ENCODE measurements at regions not wholly inside any gene's neighbourhood (a gene's known extent, or its start where the extent isn't known, plus 50 kb on each side); places are given as distances from the start of the nearest gene placed in this dataset.

DNA sequence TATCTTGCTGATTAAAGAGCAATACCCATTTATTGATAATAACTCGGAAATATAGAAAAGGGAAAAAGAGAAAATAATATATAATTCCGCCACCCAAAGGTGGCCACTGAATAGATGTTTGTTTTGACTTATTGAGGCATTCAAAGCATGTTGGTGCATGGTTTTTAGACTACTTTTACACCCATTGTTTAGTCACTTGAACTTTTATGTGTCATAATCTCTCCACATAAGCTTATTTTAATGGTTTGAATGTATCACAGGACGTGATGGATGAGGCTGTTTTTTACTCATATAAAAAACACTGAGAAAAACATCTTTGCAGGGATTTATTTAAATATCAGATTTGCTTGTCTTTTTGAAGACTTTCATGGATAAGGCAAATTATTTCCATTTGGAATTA is 120.4 kb downstream of the ACKR3 start:
- no peak for DNase-seq (ENCODE audit: low read depth in 2 of 2)

GRCh38 chr2:236690726-236691125 is 121.1 kb downstream of the ACKR3 start:
- DNase-seq (ENCODE audit: low read depth in 2 of 2), result no peak

- DNase-seq (ENCODE audit: low read depth in 2 of 2), result no peak
These were observed 122.2 kb downstream of the ACKR3 start for GRCh38 chr2:236691799-236692167.

DNA sequence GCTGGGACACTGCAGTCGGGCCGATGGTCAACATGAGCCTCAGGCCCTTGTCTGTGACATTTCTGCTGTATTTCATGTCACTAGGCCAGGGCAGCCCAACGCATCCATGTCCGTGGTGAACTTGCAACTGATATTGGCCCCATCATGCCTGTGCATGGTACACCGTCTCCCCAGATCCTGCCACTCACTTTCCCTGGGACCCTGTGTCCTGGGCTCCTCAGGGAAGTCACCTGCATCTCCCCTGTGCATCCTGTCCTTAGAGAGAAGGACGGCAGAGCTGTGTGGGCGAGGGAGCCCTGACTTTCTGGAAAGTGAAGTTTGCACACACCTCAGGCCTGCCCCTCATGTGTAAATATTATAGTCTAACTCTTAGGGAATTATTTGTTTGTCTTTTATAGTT is 123.3 kb downstream of the ACKR3 start:
- DNase-seq (ENCODE audit: low read depth in 2 of 2), result no peak

GRCh38 chr2:236693531-236693930 is 123.9 kb downstream of the ACKR3 start:
- no peak for DNase-seq (ENCODE audit: low read depth in 2 of 2)

DNA sequence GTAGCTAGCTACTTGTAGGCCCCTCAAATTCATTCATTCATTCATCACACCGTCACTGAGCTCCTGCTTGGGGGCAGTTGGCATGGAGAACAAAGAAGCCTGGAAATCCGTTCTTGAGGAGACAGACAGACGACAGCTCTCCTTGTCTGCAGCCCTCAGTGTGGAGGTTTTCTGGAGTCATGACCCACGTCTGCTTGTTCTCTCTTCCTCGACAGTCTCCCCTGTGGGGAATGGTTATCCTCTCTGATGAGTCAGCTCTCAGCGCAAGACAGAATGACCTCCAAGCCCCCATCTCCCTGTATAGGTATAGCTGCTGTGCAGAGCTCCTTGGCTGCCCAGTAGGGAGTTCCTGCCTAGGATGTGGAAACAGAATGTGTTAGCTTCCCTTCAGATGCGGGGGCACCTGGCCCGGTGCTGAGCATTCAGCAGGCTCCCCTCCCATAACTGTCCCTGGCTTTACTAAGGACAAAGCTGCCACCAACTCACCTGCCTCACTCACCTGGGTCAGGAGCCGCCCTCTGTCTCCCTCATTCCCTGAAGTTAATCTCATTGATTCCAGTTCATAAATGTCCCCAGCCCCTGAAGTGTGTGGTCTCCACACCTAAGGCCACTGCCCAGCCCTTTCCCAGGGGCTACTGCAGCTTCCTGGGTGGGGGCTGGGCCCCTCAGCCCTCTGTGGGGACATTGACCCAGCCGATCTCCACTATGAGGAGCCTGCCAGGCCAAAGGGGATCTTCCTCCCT is 124.7 kb downstream of the ACKR3 start:
- no peak for DNase-seq (ENCODE audit: low read depth in 2 of 2)

GRCh38 chr2:236696834-236697233 is 127.2 kb downstream of the ACKR3 start:
- no peak for DNase-seq (ENCODE audit: low read depth in 2 of 2)

- DNase-seq (ENCODE audit: low read depth in 2 of 2), result no peak
These were observed 128.5 kb downstream of the ACKR3 start for GRCh38 chr2:236698016-236698627.

GRCh38 chr2:236700703-236701102 is 131.1 kb downstream of the ACKR3 start:
- DNase-seq (ENCODE audit: low read depth in 2 of 2), result no peak

- no peak for DNase-seq (ENCODE audit: low read depth in 2 of 2)
These were observed 133.2 kb downstream of the ACKR3 start for GRCh38 chr2:236702657-236703372.

GRCh38 chr2:236703373-236703709 is 133.7 kb downstream of the ACKR3 start:
- no peak for DNase-seq (ENCODE audit: low read depth in 2 of 2)

- DNase-seq (ENCODE audit: low read depth in 2 of 2), result no peak
These were observed 134.3 kb downstream of the ACKR3 start for GRCh38 chr2:236703906-236704305.

GRCh38 chr2:236704887-236705286 is 135.3 kb downstream of the ACKR3 start:
- DNase-seq (ENCODE audit: low read depth in 2 of 2), result no peak

DNA sequence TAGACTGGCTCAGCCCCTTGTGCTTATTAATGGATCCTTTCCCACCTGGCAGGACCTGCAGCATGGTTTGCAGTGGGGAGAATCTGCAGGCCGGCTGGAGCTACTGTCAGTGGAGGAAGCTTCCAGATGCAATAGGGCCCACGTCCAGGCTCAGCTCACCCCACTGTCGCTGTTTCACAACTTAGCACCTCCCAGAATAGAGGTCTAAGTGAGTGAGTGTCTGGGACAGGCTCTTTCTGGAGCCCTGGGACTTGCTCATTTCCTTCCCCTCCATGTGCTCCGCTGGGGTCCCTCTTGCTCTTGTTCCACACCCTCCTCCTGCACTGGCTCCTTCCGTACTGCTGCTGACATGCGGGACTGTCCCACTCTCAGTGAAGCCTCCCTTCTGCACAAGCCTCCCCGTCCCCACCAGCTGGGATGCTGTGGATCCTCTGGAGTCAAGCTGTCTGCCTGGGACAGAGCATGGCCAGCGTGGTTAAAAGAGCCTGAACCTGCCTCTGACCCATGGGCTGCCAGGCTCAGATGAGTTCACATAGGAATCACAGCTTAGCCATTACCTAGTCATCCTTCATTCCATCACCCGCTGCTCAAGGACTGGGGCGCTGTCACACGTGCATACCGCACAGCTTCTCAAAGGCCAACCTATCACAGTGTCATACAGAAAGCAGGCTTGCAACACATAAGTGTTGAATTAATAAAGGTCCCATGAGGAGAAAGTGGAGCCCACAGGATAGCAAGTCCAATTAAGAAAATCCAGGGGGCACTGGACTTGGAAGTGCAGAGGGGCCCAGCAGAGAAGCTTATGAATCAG is 135.9 kb downstream of the ACKR3 start:
- no peak for DNase-seq (ENCODE audit: low read depth in 2 of 2)

GRCh38 chr2:236706288-236706687 is 136.7 kb downstream of the ACKR3 start:
- DNase-seq (ENCODE audit: low read depth in 2 of 2), result no peak

GRCh38 chr2:236706803-236707202 is 137.2 kb downstream of the ACKR3 start:
- no peak for DNase-seq (ENCODE audit: low read depth in 2 of 2)

- no peak for DNase-seq (ENCODE audit: low read depth in 2 of 2)
These were observed 141.8 kb downstream of the ACKR3 start for GRCh38 chr2:236711440-236711839.

DNA sequence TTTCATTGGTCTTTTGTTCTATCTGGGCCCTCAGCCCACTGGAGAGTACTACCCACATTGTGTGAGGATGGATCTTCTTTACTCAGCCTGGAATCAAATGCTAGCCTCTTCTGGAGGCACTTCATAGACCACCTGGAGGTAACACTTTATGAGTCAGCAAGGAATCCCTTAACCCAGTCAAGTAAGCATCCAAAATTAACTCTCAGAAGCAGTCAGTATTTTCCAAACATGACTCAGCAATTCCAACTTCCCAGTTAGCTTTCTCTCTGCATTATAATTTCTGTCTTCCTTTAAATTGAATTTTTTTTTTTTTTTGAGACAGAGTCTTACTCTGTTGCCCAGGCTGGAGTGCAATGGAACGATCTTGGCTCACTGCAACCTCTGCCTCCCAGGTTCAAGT is 142.7 kb downstream of the ACKR3 start:
- DNase-seq (ENCODE audit: low read depth in 2 of 2), result peak; percentile 42 to 50

DNA sequence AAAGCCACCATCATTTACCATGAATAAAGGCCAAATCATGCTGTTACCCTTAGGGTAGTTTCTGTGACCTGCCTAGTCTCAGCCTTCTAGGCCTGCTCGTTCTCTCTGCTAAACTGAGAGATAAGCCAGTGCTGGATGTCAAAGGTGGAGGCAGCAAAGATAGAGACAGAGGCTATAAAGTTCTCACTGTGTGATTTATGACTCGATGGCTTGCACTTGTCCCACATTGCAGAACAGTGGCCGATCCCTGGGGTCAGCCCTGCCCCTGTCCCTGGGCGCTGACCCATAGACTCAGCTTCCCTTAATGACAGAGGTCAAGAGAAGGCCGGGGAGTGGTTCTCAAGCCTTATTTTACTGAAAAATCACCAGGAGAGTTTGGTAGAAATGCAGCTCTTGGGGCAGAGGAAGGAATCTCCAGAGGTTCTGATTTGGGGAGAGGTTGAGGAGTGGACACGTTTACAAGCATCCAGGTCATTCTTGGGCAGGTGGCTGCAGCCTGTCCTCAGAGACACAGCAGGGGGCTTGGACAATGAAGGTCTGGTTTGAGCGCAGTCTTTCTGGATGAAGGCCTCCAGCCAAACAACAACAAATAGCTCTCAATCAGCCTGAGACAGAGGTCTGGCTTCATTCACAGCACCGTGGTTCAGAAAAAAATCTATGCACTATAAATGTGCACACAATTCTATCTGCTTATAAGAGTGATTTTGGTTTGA is 143.5 kb downstream of the ACKR3 start:
- no peak for DNase-seq (ENCODE audit: low read depth in 2 of 2)

DNA sequence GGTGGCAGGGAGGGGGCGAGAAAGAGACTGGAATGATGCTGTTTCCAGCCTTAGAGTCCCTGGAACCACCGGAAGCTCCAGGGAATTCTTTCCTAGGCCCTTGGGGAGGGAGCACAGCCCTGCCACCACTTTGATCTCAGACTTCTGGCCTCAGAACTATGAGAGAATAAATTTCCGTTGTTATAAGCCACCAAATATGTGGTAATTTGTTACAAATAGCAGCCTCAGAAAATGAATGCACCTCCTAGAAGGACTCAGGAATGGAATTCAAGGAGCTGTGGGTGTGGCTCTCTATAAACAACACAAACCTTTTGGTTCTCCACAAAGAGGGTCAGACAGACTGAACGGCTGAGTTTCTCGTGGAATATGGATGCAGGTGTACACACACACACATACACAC is 144.5 kb downstream of the ACKR3 start:
- no peak for DNase-seq (ENCODE audit: low read depth in 2 of 2)

GRCh38 chr2:236715077-236715476 is 145.5 kb downstream of the ACKR3 start:
- no peak for DNase-seq (ENCODE audit: low read depth in 2 of 2)

DNA sequence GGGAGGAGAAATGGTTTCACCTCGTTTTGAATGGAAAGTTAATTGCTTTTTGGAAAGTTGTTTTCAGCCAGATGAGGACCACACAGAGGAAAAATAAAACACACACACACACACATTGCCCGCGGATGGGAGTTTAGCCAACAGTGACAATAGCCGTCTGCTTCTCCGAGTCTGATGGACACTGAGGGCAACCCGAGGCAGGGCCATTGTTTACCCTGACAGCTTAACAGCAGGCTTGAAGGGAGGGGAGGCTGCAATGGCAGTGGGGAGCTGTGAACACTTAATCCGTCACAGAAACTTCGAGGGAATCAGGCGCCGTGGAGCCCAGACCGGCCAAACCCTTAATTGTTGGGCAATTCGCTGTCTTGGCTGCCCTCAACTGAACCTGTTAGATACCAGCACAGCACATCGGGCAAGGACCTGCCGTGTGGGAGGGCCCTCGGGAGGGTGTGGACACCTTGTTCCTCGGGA is 145.9 kb downstream of the ACKR3 start:
- DNase-seq (ENCODE audit: low read depth in 2 of 2), result no peak

Measured in fibroblast of skin of left biceps (primary cell).